GM12873 (cell line): ENCODE measurements at regions not wholly inside any gene's neighbourhood (a gene's known extent, or its start where the extent isn't known, plus 50 kb on each side); places are given as distances from the start of the nearest gene placed in this dataset.

Experiments
- CTCF ChIP-seq: IDR thresholded peaks from 2 replicates; pipeline ENCODE4 v1.5.1; 2012; ENCODE audit warnings: low read depth, mild to moderate bottlenecking, moderate library complexity, low read length, control low read depth; ENCODE audit not compliant: insufficient read depth; ENCODE audit errors: missing control alignments

DNA sequence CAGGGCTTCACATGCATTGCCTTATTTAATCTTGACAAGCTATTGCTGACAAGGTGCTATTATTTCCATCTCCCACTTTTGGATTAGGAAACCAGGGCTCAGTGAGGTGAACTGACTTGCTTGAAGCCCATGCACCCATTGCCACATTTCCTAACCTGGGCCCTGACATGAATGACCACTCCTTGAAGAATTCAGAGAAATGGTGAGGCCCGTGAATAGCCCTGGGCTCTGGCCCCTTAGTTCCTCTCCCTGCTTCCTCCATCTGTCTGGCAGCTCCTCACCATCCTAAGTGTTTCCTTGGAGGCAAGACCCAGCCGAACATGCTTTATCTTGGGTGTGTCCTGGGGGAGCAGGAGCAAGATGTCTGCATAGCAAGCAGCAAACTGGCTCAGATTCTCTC lies 56.1 kb upstream of the NECTIN1 start:
- TF ChIP-seq CTCF: no peak

GRCh38 chr11:119784421-119784820 lies 55.4 kb upstream of the NECTIN1 start:
- no peak for TF ChIP-seq CTCF

DNA sequence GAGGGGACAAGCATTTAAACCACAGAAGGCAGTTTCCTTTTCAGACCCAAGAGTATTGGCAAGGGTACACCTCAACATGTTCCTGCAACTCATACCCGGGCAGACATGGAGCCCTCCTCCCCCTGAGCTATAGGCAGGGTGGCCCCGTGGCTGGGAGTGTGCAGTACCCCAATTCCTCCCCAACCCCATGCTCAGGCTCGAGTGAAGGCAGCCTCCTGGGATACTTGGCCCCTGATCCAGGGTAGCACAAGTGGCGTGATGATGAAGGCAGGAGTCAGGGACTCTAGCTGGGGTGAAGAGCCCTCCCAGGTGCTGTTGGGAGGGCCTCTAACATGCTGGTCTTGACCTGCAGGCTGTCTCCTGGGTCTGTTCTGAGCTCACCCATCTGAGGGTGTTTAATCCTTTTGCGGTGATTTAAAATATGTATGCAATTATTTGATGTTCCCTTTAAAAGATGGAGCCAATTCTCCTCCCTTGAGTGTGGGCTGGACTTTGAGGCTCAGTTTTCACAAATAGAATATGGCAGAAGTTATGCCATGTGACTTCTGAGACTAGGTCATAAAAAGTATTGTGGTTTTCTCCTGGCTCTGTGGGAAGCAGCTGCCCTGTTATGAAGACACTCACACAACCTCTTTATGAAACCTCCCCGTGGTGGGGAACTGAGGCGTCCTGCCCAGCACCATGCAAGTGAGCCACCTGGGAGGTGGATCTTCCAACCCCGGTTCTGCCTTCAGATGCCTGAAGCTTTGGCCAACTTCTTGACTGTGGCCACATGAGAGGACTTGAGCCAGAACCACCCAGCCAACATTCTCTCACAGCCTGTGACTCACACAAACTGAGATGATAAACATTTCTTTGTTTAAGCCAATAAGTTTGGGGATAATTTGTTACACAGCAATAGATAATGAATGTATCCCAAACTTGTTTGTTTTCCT lies 54.7 kb upstream of the NECTIN1 start:
- TF ChIP-seq CTCF: no peak

DNA sequence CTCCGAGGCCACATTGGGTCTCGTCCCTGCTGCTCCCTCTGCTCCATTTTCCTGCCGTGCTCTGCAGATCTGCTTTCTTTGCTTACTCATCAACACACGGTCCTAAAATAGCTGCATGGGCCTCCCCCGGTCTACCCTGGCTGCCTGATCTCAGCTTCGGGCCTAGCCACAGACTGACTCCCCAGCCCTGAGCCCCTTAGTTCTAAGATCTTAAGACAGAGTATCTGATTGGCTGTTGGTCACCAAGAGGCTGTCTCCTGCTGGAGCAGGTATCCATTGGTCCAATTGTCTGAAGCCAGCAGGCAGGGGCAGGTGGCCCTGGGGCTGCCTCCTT lies 53.7 kb upstream of the NECTIN1 start:
- TF ChIP-seq CTCF: no peak

- no peak for TF ChIP-seq CTCF
Observed at GRCh38 chr11:119782006-119782738, 53.2 kb upstream of the NECTIN1 start.

GRCh38 chr11:119780222-119780953 lies 51.4 kb upstream of the NECTIN1 start:
- TF ChIP-seq CTCF: no peak
